HepG2 (cell line): ENCODE measurements at regions not wholly inside any gene's neighbourhood (a gene's known extent, or its start where the extent isn't known, plus 50 kb on each side); places are given as distances from the start of the nearest gene placed in this dataset.

Experiments used
- ATAC-seq: fragments of 200-7000 bp; cut with Tn5 transposase; 3 replicates; pipeline ENCODE4 v1.9.1; 2020; ENCODE audit warnings: mild to moderate bottlenecking, moderate library complexity
- BruUV-seq: library from RNA; stranded (reverse); fragments of 400-500 nt; replicated peaks from 2 replicates; lab custom pipeline; 2021; lab: Mats Ljungman, UMichigan
- CTCF ChIA-PET: fragments of 300-600 bp; formaldehyde crosslinking; extraction: SDS; loops from one replicate; lab custom pipeline; 2021; ENCODE audit warnings: low total read pairs, inconsistent platforms, low intra/inter-chr PET ratio; lab: Yijun Ruan, JAX
- POLR2A ChIA-PET: fragments of 350-600 bp; sonication (Branson Sonifier 250); formaldehyde crosslinking; loops from one replicate; lab custom pipeline; 2020; ENCODE audit warnings: antibody characterized with exemption, inconsistent platforms; lab: Yijun Ruan, JAX
- DNase-seq: peaks from one replicate; pipeline ENCODE4 v3.0.0-alpha.2; 2015; ENCODE audit warnings: low spot score
- FAIRE-seq: peaks from 3 replicates; lab custom pipeline; 2011; peaks lifted over from hg19 to GRCh38; lab: Jason Lieb, UNC
- H2AFZ ChIP-seq: one replicate; pipeline ENCODE4 v1.6.1; 2011; ENCODE audit warnings: low read length, inconsistent platforms
- H3K27ac ChIP-seq: fragments of 300-600 bp; 3 replicates; pipeline ENCODE4 v1.8.0; 2011; ENCODE audit warnings: mixed run types, mild to moderate bottlenecking, mixed read lengths, low read length, inconsistent platforms; ENCODE audit not compliant: insufficient read depth; ENCODE audit errors: extremely low read length
- H3K27me3 ChIP-seq, 2 experiments: fragments of 200-600 bp in 1 of 2; 2 replicates in 1 of 2; 3 replicates in 1 of 2; pipeline versions ENCODE4 v1.6.0 to v1.8.0; 2011; ENCODE audit warnings: low read length in 2 of 2, mild to moderate bottlenecking in 2 of 2, moderate library complexity in 2 of 2, inconsistent platforms in 1 of 2; ENCODE audit not compliant: insufficient read depth in 2 of 2, control insufficient read depth in 1 of 2
- H3K36me3 ChIP-seq, 2 experiments: fragments of 200-600 bp in 1 of 2; replicated peaks in 1 of 2; 2 replicates in 1 of 2; 3 replicates in 1 of 2; pipeline versions ENCODE4 v1.5.1 to v1.8.0; 2011; ENCODE audit warnings: low read length in 2 of 2, inconsistent platforms in 1 of 2; ENCODE audit not compliant: insufficient read depth in 2 of 2, control insufficient read depth in 1 of 2
- H3K4me1 ChIP-seq: 2 replicates; pipeline ENCODE4 v1.5.1; 2012; ENCODE audit warnings: low read length, inconsistent platforms; ENCODE audit not compliant: insufficient read depth
- H3K4me2 ChIP-seq: 2 replicates; pipeline ENCODE4 v1.6.0; 2011; ENCODE audit warnings: low read depth, low read length, inconsistent platforms
- H3K4me3 ChIP-seq, 3 experiments: fragments of 200-600 bp in 1 of 3; sonication (generic), shearing (Covaris generic) in 1 of 3; replicated peaks in 1 of 3; 2 replicates each; pipeline ENCODE4 v1.5.1; 2011 to 2016; ENCODE audit warnings: low read length in 3 of 3, inconsistent platforms in 2 of 3, low read depth in 2 of 3, mild to moderate bottlenecking in 2 of 3, control low read depth in 1 of 3, mixed read lengths in 1 of 3; ENCODE audit not compliant: insufficient read depth in 1 of 3
- H3K79me2 ChIP-seq: one replicate; pipeline ENCODE4 v1.6.1; 2011; ENCODE audit warnings: low read length, inconsistent platforms; ENCODE audit not compliant: insufficient read depth
- H3K9ac ChIP-seq: 2 replicates; pipeline ENCODE4 v1.6.0; 2011; ENCODE audit warnings: mild to moderate bottlenecking, low read depth, low read length, inconsistent platforms; ENCODE audit not compliant: insufficient read depth
- H3K9me3 ChIP-seq: 2 replicates; pipeline ENCODE4 v1.5.1; 2012; ENCODE audit warnings: mild to moderate bottlenecking, low read length
- H4K20me1 ChIP-seq: 2 replicates; pipeline ENCODE4 v1.6.0; 2011; ENCODE audit warnings: inconsistent platforms, mild to moderate bottlenecking, low read length, moderate library complexity; ENCODE audit not compliant: insufficient read depth
- ATF1 ChIP-seq: IDR thresholded peaks from 2 replicates; pipeline ENCODE4 v1.6.1; 2016; ENCODE audit warnings: mild to moderate bottlenecking, control low read depth
- ATF7-NPFF ChIP-seq: sonication (generic); formaldehyde crosslinking; IDR thresholded peaks from 2 replicates; pipeline ENCODE4 v1.8.1; 2023; ENCODE audit warnings: mild to moderate bottlenecking, low read depth, missing genetic modification reagents, moderate library complexity
- FOXA3 ChIP-seq: IDR thresholded peaks from 2 replicates; pipeline ENCODE4 v1.6.1; 2016; ENCODE audit warnings: missing genetic modification reagents, missing compliant biosample characterization
- GFI1 ChIP-seq: sonication (generic); formaldehyde crosslinking; IDR thresholded peaks from 2 replicates; pipeline ENCODE4 v1.5.0; 2020; ENCODE audit warnings: missing genetic modification reagents, mild to moderate bottlenecking, borderline replicate concordance
- IRF2 ChIP-seq: IDR thresholded peaks from 2 replicates; pipeline ENCODE4 v1.6.1; 2018; ENCODE audit warnings: missing genetic modification reagents, missing compliant biosample characterization
- NR1H2 ChIP-seq: sonication (generic); formaldehyde crosslinking; IDR thresholded peaks from 2 replicates; pipeline ENCODE4 v1.8.1; 2022; ENCODE audit warnings: low read depth, missing genetic modification reagents, borderline replicate concordance
- STAT5B ChIP-seq: sonication (generic); formaldehyde crosslinking; IDR thresholded peaks from 2 replicates; pipeline ENCODE4 v1.4.0; 2020; ENCODE audit warnings: missing genetic modification reagents
- TAF1 ChIP-seq: sonication (generic); formaldehyde crosslinking; IDR thresholded peaks from 2 replicates; pipeline ENCODE4 v1.4.0; 2020; ENCODE audit warnings: missing genetic modification reagents
- TIGD3 ChIP-seq: sonication (generic); formaldehyde crosslinking; IDR thresholded peaks from 2 replicates; pipeline ENCODE4 v1.5.1; 2020; ENCODE audit warnings: mild to moderate bottlenecking, missing genetic modification reagents, borderline replicate concordance
- WGBS: methylation state at CpG from one replicate; pipeline ENCODE4 v1.1.6; 2017; ENCODE audit warnings: low lambda C conversion rate; 5-methylcytosine and 5-hydroxymethylcytosine counted together
- in situ Hi-C: cut with HindIII; loops from 2 replicates; pipeline ENCODE4 v1.10.0; 2017; ENCODE audit warnings: low pct_unique_long_range_greater_than_20kb; ENCODE audit not compliant: extremely low pct_ligation_motif_present
- intact Hi-C: fragments of 100-400 bp; cut with micrococcal nuclease; formaldehyde crosslinking; loops from one replicate; pipeline ENCODE4 v1.10.0; 2022; ENCODE audit not compliant: unreplicated experiment
- TF ChIP-seq, protein P1 (sequence below): sonication (generic); formaldehyde crosslinking; IDR thresholded peaks from 2 replicates; pipeline ENCODE4 v1.4.0; 2020; ENCODE audit warnings: missing genetic modification reagents
- TF ChIP-seq, protein P2 (sequence below), 2 experiments: fragments of 450-650 bp in 1 of 2; sonication (generic) in 1 of 2; formaldehyde crosslinking; IDR thresholded peaks; 2 replicates each; pipeline versions ENCODE4 v1.5.0 to v1.8.0; 2020 to 2022; ENCODE audit warnings: mild to moderate bottlenecking in 1 of 2, missing genetic modification reagents in 1 of 2
- TF ChIP-seq, protein P3 (sequence below): sonication (generic); formaldehyde crosslinking; IDR thresholded peaks from 2 replicates; pipeline ENCODE4 v1.5.0; 2020; ENCODE audit warnings: missing genetic modification reagents

GRCh38 chr20:19022118-19022575 lies 190.3 kb upstream of the SLC24A3 start:
- Histone ChIP-seq H3K4me3 (no peak overlapping the region), H3K9me3 (no peaks in the 10 kb centered on the region), H3K79me2 (no peaks in the 10 kb centered on the region), H3K4me2 (no peak overlapping the region), H2AFZ (no peak overlapping the region), H3K4me1 (no peaks in the 10 kb centered on the region), H3K27me3 (peaks cover 0 to 15% of the 10 kb centered on the region in 2 experiments; a peak in 1 of 5 replicates), H3K27ac (no peak overlapping the region), H4K20me1 (no peaks in the 10 kb centered on the region), H3K36me3 (no peaks in the 10 kb centered on the region), H3K9ac (no peak overlapping the region)
- TF ChIP-seq TAF1 (CRISPR knock-in tag) = no peak
- FAIRE-seq (no peak), ATAC-seq (no peak), DNase-seq (no peak)
- 29% methylated on average over 6 of the region's 8 CpGs for whole genome bisulfite sequencing
- in situ Hi-C loops (no loop called here), intact Hi-C loops (no loop called here)
- POLR2A ChIA-PET = no interaction called here
- CTCF ChIA-PET = no interaction called here
- BruUV-seq = no TSS peak

DNA sequence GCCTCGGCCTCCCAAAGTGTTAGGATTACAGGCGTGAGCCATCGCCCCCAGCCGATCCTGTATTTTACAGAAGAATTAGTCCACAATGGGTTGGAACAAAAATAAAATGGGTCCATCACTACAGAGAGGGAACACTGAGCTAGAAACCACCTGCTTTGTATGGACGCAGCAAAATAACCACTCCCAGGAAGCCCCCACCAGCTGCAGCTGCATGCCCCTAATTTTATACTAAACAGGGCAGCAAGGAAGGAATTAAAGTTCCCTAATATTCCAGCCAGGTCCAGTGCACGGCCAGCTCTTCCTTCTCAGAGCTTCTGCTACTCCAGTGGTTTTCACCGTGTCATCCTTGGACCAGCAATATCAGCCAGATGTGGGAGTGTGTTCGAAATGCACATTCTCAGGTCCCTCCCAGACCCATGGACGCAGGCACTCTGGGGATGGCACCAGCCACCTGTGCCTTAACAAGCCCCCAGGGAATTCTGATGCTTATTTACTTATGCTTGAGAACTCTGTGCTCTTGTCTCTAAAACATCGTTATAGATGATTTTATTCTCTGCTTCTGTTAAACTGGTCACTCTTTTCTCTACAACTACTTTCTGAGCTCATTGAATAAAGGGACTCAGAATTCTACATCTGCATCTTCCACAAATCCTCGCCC lies 189.5 kb upstream of the SLC24A3 start:
- ChIA-PET CTCF (no interaction called here), POLR2A (no interaction called here)
- no peak overlapping the region for H3K4me2 ChIP-seq
- no TSS peak for BruUV-seq
- H3K9ac ChIP-seq = no peak overlapping the region
- H2AFZ ChIP-seq = no peak overlapping the region
- in situ Hi-C loops = no loop called here
- peaks cover 0 to 15% of the 10 kb centered on the region in 2 experiments; a peak in 1 of 5 replicates for H3K27me3 ChIP-seq
- no peak overlapping the region for H3K27ac ChIP-seq
- H4K20me1 ChIP-seq = no peaks in the 10 kb centered on the region
- H3K4me3 ChIP-seq = no peak overlapping the region
- ATAC-seq (no peak), FAIRE-seq (no peak), DNase-seq (no peak)
- 28% methylated on average over 11 of the region's 11 CpGs for WGBS
- H3K36me3 ChIP-seq = no peaks in the 10 kb centered on the region
- no peaks in the 10 kb centered on the region for H3K4me1 ChIP-seq
- H3K9me3 ChIP-seq = no peaks in the 10 kb centered on the region
- H3K79me2 ChIP-seq = no peaks in the 10 kb centered on the region
- intact Hi-C loops = no loop called here
- TF ChIP-seq FOXA3 (no peak), GFI1 (CRISPR knock-in tag) (no peak), ATF1 (CRISPR knock-in tag) (no peak), TIGD3 (no peak), IRF2 (CRISPR knock-in tag) (no peak), STAT5B (CRISPR knock-in tag) (no peak), ATF7-NPFF (CRISPR knock-in tag) (no peak), NR1H2 (no peak)
- TF ChIP-seq, protein P1, sequence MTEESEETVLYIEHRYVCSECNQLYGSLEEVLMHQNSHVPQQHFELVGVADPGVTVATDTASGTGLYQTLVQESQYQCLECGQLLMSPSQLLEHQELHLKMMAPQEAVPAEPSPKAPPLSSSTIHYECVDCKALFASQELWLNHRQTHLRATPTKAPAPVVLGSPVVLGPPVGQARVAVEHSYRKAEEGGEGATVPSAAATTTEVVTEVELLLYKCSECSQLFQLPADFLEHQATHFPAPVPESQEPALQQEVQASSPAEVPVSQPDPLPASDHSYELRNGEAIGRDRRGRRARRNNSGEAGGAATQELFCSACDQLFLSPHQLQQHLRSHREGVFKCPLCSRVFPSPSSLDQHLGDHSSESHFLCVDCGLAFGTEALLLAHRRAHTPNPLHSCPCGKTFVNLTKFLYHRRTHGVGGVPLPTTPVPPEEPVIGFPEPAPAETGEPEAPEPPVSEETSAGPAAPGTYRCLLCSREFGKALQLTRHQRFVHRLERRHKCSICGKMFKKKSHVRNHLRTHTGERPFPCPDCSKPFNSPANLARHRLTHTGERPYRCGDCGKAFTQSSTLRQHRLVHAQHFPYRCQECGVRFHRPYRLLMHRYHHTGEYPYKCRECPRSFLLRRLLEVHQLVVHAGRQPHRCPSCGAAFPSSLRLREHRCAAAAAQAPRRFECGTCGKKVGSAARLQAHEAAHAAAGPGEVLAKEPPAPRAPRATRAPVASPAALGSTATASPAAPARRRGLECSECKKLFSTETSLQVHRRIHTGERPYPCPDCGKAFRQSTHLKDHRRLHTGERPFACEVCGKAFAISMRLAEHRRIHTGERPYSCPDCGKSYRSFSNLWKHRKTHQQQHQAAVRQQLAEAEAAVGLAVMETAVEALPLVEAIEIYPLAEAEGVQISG = no peak
- TF ChIP-seq, protein P2, sequence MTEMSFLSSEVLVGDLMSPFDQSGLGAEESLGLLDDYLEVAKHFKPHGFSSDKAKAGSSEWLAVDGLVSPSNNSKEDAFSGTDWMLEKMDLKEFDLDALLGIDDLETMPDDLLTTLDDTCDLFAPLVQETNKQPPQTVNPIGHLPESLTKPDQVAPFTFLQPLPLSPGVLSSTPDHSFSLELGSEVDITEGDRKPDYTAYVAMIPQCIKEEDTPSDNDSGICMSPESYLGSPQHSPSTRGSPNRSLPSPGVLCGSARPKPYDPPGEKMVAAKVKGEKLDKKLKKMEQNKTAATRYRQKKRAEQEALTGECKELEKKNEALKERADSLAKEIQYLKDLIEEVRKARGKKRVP (CRISPR knock-in tag; IDR thresholded peaks at IDR 0.05) = no peak
- TF ChIP-seq, protein P3, sequence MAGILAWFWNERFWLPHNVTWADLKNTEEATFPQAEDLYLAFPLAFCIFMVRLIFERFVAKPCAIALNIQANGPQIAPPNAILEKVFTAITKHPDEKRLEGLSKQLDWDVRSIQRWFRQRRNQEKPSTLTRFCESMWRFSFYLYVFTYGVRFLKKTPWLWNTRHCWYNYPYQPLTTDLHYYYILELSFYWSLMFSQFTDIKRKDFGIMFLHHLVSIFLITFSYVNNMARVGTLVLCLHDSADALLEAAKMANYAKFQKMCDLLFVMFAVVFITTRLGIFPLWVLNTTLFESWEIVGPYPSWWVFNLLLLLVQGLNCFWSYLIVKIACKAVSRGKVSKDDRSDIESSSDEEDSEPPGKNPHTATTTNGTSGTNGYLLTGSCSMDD (CRISPR knock-in tag) = no peak
